Astrocyte of the cerebellum (primary cell): ENCODE measurements at regions not wholly inside any gene's neighbourhood (a gene's known extent, or its start where the extent isn't known, plus 50 kb on each side); places are given as distances from the start of the nearest gene placed in this dataset.

Experiments
- DNase-seq: peaks from one replicate; pipeline ENCODE4 v3.0.0-alpha.2; 2011; ENCODE audit warnings: low read depth
- H3K4me3 ChIP-seq: 2 replicates; pipeline ENCODE4 v1.5.1; 2011; ENCODE audit warnings: mild to moderate bottlenecking, low read depth, low read length, moderate library complexity
- in situ Hi-C: cut with HindIII; loops from 2 replicates; pipeline ENCODE4 v1.10.0; 2017; ENCODE audit warnings: low sequenced_read_pairs
- TF ChIP-seq, protein P1 (sequence below): IDR thresholded peaks from 2 replicates; pipeline ENCODE4 v1.5.1; 2012; ENCODE audit warnings: low read length, low read depth, moderate library complexity, mild to moderate bottlenecking; ENCODE audit errors: missing control alignments

DNA sequence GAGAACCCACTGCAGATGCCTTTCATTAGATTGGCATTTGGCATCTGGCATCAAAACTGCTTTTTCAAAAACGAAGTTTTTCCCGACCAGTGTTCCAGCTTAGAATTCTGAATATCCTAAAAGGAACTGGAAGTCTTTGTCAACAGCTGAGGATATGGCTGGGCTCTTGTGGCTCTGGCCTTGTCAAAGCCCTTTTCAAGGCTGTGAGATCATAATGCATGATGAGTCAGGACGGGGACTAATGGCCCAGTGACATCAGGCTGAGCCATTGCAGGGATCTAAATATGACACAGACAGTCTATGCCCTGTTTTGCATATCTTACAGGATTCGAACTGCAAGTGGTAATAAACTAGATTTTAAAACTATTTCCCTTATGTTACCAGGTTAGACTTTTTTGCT is 306.4 kb downstream of the PTTG2 start:
- TF ChIP-seq, protein P1, sequence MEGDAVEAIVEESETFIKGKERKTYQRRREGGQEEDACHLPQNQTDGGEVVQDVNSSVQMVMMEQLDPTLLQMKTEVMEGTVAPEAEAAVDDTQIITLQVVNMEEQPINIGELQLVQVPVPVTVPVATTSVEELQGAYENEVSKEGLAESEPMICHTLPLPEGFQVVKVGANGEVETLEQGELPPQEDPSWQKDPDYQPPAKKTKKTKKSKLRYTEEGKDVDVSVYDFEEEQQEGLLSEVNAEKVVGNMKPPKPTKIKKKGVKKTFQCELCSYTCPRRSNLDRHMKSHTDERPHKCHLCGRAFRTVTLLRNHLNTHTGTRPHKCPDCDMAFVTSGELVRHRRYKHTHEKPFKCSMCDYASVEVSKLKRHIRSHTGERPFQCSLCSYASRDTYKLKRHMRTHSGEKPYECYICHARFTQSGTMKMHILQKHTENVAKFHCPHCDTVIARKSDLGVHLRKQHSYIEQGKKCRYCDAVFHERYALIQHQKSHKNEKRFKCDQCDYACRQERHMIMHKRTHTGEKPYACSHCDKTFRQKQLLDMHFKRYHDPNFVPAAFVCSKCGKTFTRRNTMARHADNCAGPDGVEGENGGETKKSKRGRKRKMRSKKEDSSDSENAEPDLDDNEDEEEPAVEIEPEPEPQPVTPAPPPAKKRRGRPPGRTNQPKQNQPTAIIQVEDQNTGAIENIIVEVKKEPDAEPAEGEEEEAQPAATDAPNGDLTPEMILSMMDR = no peak
- in situ Hi-C loops = no loop called here
- no peak overlapping the region for H3K4me3 ChIP-seq
- no peak for DNase-seq

DNA sequence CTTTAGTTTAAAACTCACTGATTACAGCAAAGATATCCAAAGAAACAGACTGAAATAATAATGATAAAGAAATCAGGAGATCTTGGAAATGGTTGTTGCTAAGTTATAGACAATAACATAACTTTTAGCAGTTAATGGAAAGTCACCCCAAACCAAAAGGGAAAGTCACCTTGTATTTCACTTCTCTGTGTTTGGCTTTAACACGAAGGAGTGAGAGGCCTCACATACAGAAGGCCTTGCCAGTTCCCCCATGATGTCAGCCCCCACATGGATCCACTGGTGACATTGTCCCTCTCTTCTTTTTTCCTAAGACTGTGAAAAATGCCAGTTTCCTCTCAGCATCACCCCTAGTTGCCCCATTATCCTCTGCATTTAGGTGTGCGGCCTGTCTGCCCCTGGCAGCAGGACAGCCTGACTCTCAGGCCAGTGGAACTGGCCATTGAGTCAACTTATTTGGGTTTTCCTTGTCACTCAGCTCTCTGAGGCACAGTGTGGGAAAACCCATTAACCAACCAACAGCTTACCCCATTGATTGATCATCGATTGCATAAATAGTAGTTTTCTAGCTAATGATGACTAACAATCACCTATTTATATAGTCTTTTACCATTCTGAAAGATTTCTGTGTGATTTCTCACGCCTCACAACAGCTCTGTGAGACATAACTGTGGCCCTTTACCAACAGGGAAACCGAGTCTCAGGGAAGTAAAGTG is 308.1 kb downstream of the PTTG2 start:
- H3K4me3 ChIP-seq = no peak overlapping the region
- TF ChIP-seq, protein P1 = no peak
- DNase-seq = no peak
- in situ Hi-C loops = no loop called here

DNA sequence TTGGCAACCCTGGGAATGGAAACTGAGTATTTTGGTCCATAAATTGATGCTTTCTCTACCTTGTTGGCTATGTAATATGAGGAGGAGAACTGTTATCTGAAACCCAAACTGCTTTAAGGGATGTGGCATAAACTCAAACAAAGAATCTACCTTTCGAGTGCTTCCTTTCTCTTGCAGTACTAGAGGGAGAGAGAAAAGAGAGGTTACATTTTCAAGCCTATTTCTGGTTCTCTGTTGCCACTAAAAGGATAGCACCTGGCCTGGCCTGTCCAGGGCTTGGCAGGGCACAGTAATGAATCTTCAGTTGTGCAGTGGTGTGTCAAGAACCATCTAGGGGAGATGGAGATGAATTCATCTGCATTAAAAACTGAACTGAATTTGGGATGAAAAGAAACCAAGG is 308.6 kb downstream of the PTTG2 start:
- DNase-seq = no peak
- in situ Hi-C loops = no loop called here
- no peak overlapping the region for H3K4me3 ChIP-seq

DNA sequence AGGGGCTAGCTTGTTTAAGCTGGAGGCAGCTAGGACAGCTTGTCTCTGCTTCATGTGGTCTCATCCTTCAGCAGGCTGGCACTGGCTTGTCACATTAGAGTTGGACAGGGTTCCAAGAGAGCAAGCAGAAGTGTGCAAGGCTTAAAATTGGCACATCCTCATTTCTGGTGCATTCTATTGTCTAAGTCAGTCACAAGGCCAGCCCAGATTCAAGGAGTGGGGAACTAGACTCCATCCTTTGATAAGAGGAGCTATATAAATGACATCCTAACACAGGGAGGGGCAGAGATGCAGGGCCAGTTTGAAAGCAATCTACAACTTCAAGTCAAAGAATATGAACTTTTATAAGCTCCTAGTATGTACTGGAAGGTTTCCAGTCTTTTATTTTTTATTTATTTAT is 313.2 kb downstream of the PTTG2 start:
- TF ChIP-seq, protein P1 = no peak
- no peak overlapping the region for H3K4me3 ChIP-seq
- in situ Hi-C loops = no loop called here
- no peak for DNase-seq

More for the DNA sequence above, 308.6 kb downstream of the PTTG2 start:
- TF ChIP-seq, protein P1 = no peak

DNA sequence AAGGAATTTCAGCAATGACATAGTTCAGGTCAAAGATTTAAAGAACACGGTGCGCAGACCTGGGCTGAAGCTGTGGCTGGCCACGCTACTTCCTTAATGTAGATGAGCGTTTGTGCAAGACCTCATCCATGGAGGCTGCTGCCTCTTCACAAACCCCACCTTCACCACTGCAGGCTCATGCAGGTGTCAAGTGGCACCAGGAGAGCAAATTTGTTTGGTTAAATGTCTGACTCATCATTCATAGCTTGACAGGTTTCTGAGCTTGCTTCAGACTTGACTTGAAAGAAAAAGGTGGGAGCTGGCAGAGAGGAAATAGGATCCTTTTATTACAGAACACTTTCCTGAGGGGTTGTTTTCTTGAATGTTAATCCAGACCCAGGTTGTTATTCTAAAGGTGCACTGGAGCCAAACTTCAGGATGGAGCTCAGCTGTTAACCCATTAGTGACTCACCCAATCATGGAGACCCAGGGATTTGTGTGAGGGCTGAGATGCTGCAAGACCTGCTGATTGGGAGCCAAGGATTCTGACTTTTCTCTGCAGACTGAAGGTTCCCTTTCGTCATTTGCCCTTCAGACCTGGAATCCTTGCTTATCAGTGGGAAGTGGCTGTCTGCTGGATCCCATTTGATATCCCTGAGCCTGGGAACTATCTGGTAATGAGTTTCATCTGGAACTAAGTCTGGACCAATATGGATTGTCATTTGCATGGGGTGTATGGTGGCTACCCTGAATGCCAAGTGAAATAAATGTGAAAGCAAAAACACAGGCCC is 315.3 kb downstream of the PTTG2 start:
- in situ Hi-C loops = no loop called here
- TF ChIP-seq, protein P1 = no peak
- no peak overlapping the region for H3K4me3 ChIP-seq
- no peak for DNase-seq

DNA sequence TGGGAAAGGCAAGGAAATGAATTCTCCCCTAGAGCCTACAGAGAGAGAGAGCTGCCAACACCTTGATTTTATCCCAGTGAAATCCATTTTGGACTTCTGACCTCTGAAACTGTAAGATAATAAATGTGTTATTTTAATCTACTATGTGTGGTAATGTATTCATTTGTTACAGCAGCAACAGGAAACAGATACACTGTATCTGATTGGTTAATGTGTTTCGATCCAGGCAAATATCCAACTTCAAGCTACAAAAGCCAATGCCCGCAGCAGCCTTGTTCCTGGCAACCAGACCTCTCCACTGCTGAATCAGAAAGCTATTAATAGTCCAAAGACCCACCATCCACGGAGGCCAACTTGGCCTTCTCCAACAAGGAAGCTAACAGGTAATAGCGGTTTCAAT is 318.1 kb downstream of the PTTG2 start:
- DNase-seq = no peak
- H3K4me3 ChIP-seq = no peak overlapping the region
- TF ChIP-seq, protein P1 = no peak
- in situ Hi-C loops = no loop called here
